Suprapubic skin (tissue), 3 donors: ENCODE measurements at regions not wholly inside any gene's neighbourhood (a gene's known extent, or its start where the extent isn't known, plus 50 kb on each side); places are given as distances from the start of the nearest gene placed in this dataset.

Source experiments
- CTCF ChIP-seq, 2 donors: fragments of 200-600 bp in 1 of 2; fragments of 450-650 bp in 1 of 2; sonication (generic) in 1 of 2; IDR thresholded peaks; one replicate each; pipeline ENCODE4 v1.5.1; 2016 to 2019; ENCODE audit warnings: antibody characterized with exemption in 2 of 2, mild to moderate bottlenecking in 1 of 2, moderate library complexity in 1 of 2
- EP300 ChIP-seq: sonication (generic); formaldehyde crosslinking; IDR thresholded peaks from one replicate; pipeline ENCODE4 v1.6.1; 2017; ENCODE audit warnings: antibody characterized with exemption
- POLR2A ChIP-seq, 2 donors: fragments of 450-650 bp; IDR thresholded peaks; one replicate each; pipeline ENCODE4 v1.6.1; 2017; ENCODE audit warnings: antibody characterized with exemption in 2 of 2, mild to moderate bottlenecking in 2 of 2, moderate library complexity in 2 of 2

DNA sequence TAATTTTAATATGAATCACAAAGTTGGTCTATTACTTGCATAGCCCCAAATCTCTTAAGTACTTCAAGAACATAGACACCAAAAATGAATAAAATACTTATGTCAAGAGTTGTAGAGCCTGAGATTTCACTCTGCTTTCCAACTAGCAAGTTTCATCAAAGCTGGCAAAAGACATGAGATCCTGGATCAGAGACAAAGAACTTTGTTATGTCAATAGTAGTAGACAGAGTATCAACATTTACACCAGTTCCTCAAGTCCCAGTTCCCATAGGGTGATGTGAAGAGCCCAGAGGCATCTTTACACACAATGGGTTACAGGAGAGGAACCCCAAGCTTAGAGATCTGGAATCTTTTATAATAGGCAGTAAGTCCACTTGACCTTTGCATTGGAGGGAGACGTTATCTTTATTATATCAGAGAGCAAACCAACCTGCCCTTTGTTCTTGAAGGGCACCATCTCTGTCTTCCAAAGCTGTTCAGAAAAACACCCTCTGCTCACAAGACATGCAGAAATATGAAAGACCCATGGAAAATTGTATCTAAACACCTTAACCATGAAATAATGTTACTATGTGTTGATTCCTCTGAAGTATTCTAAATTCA, 174.4 kb upstream of the GALNT2 start:
- TF ChIP-seq CTCF (IDR thresholded peaks at IDR 0.05) (no peak), EP300 (no peak), POLR2A (IDR thresholded peaks at IDR 0.05) (no peak)
